ENCODE measurements at regions not wholly inside any gene's neighbourhood (a gene's known extent, or its start where the extent isn't known, plus 50 kb on each side); places are given as distances from the start of the nearest gene placed in this dataset.

GRCh38 chr7:95658676-95659075 is 62.4 kb upstream of the PDK4 start:
- H3K9me3 Mint-ChIP-seq = peaks cover 8% of the 10 kb centered on the region

GRCh38 chr7:95649546-95649945 is 53.2 kb upstream of the PDK4 start:
- H3K9me3 Mint-ChIP-seq = no peaks in the 10 kb centered on the region
- H3K4me3 Mint-ChIP-seq = no peak overlapping the region
- H3K36me3 Mint-ChIP-seq = no peaks in the 10 kb centered on the region
- POLR2A ChIA-PET = no interaction called here
- CTCF ChIA-PET = no interaction called here
- intact Hi-C loops (cut with micrococcal nuclease) = no loop called here
- no peaks in the 10 kb centered on the region for H3K4me1 Mint-ChIP-seq (ENCODE audit: low read depth)
- no peaks in the 10 kb centered on the region for H3K27me3 Mint-ChIP-seq
- no peak overlapping the region for H3K27ac Mint-ChIP-seq
- DNase-seq = no peak

More at GRCh38 chr7:95658676-95659075, 62.4 kb upstream of the PDK4 start:
- Mint-ChIP-seq H3K36me3 (no peaks in the 10 kb centered on the region), H3K27ac (no peak overlapping the region), H3K27me3 (no peaks in the 10 kb centered on the region), H3K4me3 (no peak overlapping the region), H3K4me1 (ENCODE audit: low read depth) (no peaks in the 10 kb centered on the region)
- CTCF ChIA-PET = no interaction called here
- DNase-seq = no peak
- intact Hi-C loops (cut with micrococcal nuclease) = no loop called here
- POLR2A ChIA-PET = no interaction called here

DNA sequence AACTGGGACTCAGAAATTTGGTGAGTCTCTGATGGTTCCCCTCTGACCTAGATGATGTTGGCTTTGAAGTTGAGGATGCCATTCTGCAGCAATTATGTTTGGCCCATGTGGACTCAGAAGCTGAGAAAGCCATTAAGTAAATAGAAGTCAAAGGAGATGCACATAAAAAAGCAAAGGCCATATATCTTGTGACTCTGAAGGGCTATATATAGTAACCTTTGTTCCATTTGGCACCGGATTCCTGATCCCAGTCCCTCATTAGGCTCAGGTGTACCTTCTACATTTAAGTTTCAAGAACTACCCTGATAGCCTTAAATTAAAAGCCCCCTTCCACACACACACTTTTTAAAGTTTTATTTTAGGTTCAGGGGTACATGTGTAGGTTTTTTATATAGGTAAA is 50.0 kb upstream of the PDK4 start:
- Mint-ChIP-seq H3K4me3 (no peak overlapping the region), H3K4me1 (ENCODE audit: low read depth) (no peaks in the 10 kb centered on the region), H3K36me3 (no peaks in the 10 kb centered on the region), H3K9me3 (no peaks in the 10 kb centered on the region), H3K27ac (no peak overlapping the region), H3K27me3 (no peaks in the 10 kb centered on the region)
- ChIA-PET POLR2A (no interaction called here), CTCF (interaction anchor here (0.6 kb wide), 1 partner anchor 48 kb away, joined by 5 read pairs; no protein-coding TSS in a partner anchor)
- intact Hi-C loops (cut with micrococcal nuclease) = no loop called here
- DNase-seq = no peak

Measured in activated CD4-positive, alpha-beta memory T cell treated with anti-CD3 and anti-CD28 coated beads for 36 hours (primary cell).